WERI-Rb-1 (cell line): ENCODE measurements at regions not wholly inside any gene's neighbourhood (a gene's known extent, or its start where the extent isn't known, plus 50 kb on each side); places are given as distances from the start of the nearest gene placed in this dataset.

Experiments
- DNase-seq: peaks from one replicate; pipeline ENCODE4 v3.0.0-alpha.2; 2020
- H3K27ac ChIP-seq: fragments of 250-450 bp; sonication (Bioruptor Pico); 2 replicates; pipeline ENCODE4 v1.5.1; 2020; ENCODE audit warnings: mild to moderate bottlenecking, moderate library complexity
- H3K27me3 ChIP-seq: fragments of 250-450 bp; sonication (Bioruptor Pico); 2 replicates; pipeline ENCODE4 v1.5.1; 2021; ENCODE audit warnings: mild to moderate bottlenecking, low read depth, moderate library complexity; ENCODE audit not compliant: insufficient read depth, severe bottlenecking
- H3K36me3 ChIP-seq: fragments of 250-450 bp; sonication (Bioruptor Pico); 2 replicates; pipeline ENCODE4 v1.5.1; 2020; ENCODE audit warnings: mild to moderate bottlenecking, moderate library complexity
- H3K4me3 ChIP-seq: 2 replicates; pipeline ENCODE4 v1.5.1; 2011; ENCODE audit warnings: low read depth, mild to moderate bottlenecking, control low read depth, low read length
- H3K9me3 ChIP-seq: fragments of 250-450 bp; sonication (Bioruptor Pico); 2 replicates; pipeline ENCODE4 v1.5.1; 2021; ENCODE audit warnings: mild to moderate bottlenecking, moderate library complexity; ENCODE audit not compliant: severe bottlenecking
- TF ChIP-seq, protein P1 (sequence below): IDR thresholded peaks from 2 replicates; pipeline ENCODE4 v1.5.1; 2011; ENCODE audit warnings: low read depth, mild to moderate bottlenecking, control low read depth, inconsistent platforms, low read length

DNA sequence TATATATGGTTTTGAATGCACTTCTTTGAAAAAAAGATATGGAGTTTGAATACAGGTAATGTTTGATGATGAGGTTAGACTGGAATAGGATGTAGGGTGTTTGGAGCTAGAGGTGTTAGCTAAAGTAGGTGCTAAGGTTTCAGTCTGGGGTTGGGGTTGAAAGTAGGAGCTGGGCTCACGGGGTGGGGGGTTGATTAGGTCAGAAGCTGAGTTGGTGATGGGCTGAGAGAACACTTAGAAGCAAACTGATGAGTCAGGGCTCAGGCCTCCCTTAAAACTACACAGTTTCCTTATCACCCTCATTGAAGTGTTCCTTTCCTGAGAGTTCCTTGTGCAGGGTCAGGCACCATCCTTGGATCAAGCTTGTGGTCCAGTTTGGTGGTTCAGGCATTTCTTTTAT, 308.8 kb upstream of the ADAMTS16 start:
- Histone ChIP-seq H3K36me3 (no peaks in the 10 kb centered on the region), H3K9me3 (no peaks in the 10 kb centered on the region), H3K4me3 (no peak overlapping the region), H3K27ac (no peak overlapping the region), H3K27me3 (peaks cover 26% of the 10 kb centered on the region)
- no peak for DNase-seq
- TF ChIP-seq, protein P1, sequence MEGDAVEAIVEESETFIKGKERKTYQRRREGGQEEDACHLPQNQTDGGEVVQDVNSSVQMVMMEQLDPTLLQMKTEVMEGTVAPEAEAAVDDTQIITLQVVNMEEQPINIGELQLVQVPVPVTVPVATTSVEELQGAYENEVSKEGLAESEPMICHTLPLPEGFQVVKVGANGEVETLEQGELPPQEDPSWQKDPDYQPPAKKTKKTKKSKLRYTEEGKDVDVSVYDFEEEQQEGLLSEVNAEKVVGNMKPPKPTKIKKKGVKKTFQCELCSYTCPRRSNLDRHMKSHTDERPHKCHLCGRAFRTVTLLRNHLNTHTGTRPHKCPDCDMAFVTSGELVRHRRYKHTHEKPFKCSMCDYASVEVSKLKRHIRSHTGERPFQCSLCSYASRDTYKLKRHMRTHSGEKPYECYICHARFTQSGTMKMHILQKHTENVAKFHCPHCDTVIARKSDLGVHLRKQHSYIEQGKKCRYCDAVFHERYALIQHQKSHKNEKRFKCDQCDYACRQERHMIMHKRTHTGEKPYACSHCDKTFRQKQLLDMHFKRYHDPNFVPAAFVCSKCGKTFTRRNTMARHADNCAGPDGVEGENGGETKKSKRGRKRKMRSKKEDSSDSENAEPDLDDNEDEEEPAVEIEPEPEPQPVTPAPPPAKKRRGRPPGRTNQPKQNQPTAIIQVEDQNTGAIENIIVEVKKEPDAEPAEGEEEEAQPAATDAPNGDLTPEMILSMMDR: no peak

DNA sequence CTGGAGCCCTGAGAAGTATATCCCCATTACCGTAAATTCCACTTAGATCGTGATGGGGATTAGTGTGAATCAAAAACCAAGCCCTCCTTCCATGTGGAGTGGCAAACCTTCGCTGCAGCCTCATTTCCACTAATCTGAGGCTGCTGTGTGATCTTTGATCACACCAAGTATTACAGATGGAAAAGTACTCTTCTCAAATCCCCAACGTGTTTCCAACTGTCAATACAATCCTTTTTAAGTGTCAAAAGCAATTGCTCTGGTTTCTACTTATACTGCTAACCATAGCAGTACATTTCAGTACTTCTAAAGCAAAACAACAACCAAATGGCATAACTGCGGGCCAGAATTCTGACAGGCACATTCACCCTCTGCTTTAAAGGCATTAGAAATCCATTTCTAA, 307.7 kb upstream of the ADAMTS16 start:
- Histone ChIP-seq H3K27ac (no peak overlapping the region), H3K36me3 (no peaks in the 10 kb centered on the region), H3K9me3 (no peaks in the 10 kb centered on the region), H3K4me3 (no peak overlapping the region), H3K27me3 (peaks cover 19% of the 10 kb centered on the region)
- DNase-seq: peak; percentile 33
- TF ChIP-seq, protein P1: no peak

DNA sequence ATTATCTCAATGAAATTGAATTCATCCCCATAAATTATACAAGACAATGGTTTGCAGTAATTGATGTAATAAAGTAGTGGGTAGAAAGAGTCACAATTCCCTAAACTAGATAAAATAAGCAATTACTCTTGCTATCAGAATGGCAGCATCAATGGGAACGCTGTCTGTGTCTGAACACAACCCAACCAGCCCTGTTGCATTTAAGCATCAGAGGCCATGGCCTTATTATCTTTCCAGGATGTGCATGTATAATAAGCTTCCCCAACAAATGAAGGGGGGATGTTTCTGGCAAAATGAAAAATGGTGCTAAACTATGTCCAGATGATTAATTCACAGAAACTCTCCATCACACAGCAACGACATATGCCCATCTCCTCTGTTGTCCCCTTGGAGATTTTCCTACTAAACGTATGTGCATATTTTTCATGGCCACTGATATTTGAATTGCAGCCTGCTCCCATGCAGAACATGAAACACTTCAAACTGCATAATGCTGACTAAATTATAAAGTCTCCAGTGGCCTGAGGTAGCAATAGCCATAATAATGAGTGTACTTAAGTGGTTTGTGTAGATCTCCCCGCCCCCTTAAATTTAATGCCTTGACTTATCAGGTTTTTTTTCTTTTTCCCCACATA, 306.9 kb upstream of the ADAMTS16 start:
- Histone ChIP-seq H3K36me3 (no peaks in the 10 kb centered on the region), H3K27ac (no peak overlapping the region), H3K9me3 (peaks cover 3% of the 10 kb centered on the region), H3K4me3 (no peak overlapping the region), H3K27me3 (peaks cover 19% of the 10 kb centered on the region)
- no peak for DNase-seq
- TF ChIP-seq, protein P1: no peak

DNA sequence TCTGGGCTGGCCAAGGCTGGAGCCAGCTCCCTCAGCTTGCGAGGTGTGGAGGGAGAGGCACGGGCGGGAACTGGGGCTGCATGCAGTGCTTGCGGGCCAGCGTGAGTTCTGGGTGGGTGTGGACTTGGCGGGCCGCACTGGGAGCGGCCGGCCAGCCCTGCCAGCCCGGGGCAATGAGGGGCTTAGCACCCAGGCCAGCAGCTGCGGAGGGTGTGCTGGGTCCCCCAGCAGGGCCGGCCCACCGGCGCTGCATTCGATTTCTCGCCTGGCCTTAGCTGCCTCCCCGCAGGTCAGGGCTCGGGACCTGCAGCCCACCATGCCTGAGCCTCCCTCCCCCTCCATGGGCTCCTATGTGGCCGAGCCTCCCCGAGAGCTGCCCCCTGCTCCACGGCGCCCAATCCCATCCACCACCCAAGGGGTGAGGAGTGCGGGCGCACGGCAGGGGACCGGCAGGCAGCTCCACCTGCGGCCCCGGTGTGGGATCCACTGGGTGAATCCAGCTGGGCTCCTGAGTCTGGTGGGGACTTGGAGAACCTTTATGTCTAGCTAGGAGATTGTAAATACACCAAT, 302.6 kb upstream of the ADAMTS16 start:
- Histone ChIP-seq H3K4me3 (no peak overlapping the region), H3K27ac (no peak overlapping the region), H3K9me3 (peaks cover 3% of the 10 kb centered on the region), H3K27me3 (peaks cover 13% of the 10 kb centered on the region), H3K36me3 (no peaks in the 10 kb centered on the region)
- no peak for DNase-seq
- TF ChIP-seq, protein P1: no peak

DNA sequence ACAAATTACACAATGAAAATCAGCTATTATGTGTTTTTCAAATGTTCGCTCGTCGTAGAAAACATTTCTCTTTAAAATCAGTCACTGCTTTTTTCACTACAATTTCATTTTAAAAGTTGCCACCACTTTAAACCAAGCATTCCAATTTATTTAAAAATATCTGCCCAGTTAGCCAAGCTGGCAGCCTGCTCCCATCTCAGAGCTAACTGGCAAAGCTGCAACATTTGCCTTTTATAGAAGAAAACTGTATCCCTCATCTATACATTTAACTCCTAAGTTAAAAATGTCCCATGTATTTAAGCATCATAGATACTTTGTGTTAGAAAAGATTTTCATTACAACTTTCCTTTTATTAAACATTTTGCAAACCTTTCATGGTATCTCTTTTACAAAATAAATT, 294.9 kb upstream of the ADAMTS16 start:
- peaks cover 12% of the 10 kb centered on the region for H3K27me3 ChIP-seq
- TF ChIP-seq, protein P1: no peak

DNA sequence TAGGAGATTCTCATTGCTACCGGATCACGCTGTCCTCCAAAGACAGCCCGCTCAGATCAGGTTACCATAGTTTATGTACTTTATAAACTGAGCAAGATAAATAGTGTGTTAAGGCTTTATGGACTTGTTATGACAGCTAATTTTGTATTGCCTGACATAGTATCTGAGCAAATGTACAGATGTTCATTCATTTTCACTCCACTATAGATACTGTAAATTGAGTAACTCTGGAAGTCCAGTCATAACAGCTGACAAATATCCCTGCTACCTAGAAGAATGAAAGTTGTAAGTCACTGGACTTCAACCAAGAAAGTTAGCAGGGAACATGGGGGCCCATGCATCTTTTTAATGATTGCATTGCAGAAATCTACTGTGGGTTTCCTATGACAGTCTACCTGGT, 292.4 kb upstream of the ADAMTS16 start:
- peaks cover 10% of the 10 kb centered on the region for H3K27me3 ChIP-seq
- H3K36me3 ChIP-seq: no peaks in the 10 kb centered on the region
- peaks cover 4% of the 10 kb centered on the region for H3K9me3 ChIP-seq
- TF ChIP-seq, protein P1: no peak
- no peak for DNase-seq
- H3K27ac ChIP-seq: no peak overlapping the region
- no peak overlapping the region for H3K4me3 ChIP-seq

More for the DNA sequence above, 294.9 kb upstream of the ADAMTS16 start:
- H3K36me3 ChIP-seq: no peaks in the 10 kb centered on the region
- no peak for DNase-seq
- H3K27ac ChIP-seq: no peak overlapping the region
- no peak overlapping the region for H3K4me3 ChIP-seq
- H3K9me3 ChIP-seq: no peaks in the 10 kb centered on the region
